GM21526 (cell line): ENCODE measurements at regions not wholly inside any gene's neighbourhood (a gene's known extent, or its start where the extent isn't known, plus 50 kb on each side); places are given as distances from the start of the nearest gene placed in this dataset.

Experiments
- ATAC-seq: cut with Tn5 transposase; IDR thresholded peaks from one replicate; pipeline ENCODE4 v1.9.1; 2021; ENCODE audit warnings: moderate library complexity; ENCODE audit not compliant: unreplicated experiment, low FRiP score

DNA sequence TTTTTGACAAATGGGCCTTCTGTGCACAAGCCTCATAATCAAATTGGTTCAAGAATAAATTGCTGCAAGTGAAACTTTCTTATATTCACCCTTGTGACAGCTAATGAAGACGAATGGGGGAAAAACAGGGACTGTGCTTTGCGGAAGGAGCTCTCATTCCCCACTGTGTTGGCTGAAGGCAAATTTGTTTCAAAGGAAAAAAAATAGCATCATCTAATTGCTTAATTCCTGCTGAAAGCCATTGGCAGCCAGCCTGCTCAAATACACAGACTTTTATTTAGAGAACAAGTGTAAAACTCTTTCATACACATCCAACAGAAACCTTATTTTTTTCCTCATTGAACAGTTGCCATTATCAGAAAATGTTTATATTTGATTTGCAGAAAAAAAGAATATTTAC lies 172.3 kb downstream of the ARL6IP6 start:
- ATAC-seq, result no peak

- ATAC-seq, result no peak
These were observed 165.6 kb downstream of the ARL6IP6 start for GRCh38 chr2:152883951-152884487.

DNA sequence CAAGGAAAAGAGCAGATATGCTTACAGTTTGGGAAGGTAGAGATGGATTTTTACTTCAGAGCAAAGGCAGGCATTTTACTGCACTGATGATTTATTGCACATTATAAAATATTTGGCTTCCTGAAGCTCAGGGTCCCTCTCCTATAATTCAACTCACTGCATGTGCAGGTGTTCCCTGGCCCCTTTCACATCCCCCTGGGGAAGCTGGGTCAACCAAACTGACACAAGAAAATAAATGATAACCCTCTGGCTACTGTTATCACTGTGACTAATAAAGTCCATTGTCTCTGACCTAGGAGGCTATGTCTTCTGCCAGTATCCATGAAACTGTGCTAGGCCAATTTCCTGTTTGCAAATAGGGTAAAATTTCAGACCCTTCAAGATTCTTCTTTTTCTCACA lies 163.1 kb downstream of the ARL6IP6 start:
- no peak for ATAC-seq

DNA sequence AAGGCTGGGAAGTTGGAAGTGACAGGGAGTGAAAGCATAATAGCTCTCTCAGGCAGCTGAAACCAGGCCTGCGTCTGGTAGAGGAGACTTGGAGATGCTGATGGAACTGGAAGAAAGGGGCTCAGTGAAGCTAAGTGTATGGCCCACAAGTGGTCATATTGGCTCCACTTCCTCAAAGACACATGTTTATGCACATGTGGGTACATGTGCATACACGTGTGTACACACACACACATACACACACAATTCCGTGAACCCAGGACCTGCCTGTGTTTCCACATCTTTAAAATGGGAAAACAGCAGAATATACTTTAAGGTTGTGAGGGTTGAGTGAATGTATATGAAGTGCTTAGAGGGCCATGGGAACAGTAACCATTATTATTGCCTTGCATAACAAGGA lies 160.9 kb downstream of the ARL6IP6 start:
- no peak for ATAC-seq

- ATAC-seq, result no peak
These were observed 157.6 kb downstream of the ARL6IP6 start for GRCh38 chr2:152875701-152876695.

DNA sequence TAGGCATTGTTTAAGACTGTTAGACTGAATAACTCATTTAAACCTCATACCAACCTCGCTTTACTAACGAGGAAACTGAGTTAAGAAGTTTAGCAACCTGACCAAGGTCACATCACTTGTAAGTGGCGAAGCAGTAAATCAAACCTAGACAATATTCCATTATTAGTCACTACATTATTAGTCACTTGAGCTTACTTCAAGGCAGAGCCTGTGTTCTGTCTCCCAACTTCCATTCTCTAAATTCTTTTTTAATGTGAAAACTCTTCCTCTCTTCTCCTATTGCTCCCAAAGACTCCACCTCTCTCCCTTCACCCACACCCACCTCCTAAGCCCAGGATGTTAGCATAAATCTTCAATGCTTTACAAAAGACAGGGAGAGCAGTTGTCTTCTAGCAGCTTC lies 156.5 kb downstream of the ARL6IP6 start:
- no peak for ATAC-seq

DNA sequence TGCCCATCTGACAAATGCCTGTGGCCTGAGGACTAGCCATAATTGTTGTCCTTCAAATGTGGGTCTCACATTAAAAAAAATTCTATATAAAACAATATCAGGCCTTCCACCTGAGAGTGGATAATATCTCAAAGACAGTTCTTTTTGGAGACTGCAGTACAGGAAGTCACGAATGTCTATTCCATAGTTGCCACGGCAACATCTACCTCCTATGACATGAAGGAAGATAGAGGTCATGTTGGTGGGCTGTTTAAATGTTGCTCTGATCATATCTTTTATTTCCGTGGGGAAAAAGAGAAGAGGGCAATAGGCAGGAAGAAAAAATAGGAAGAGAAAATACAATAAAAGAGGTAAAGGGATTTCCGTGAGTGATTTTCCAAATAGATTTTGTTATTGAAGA lies 151.8 kb downstream of the ARL6IP6 start:
- no peak for ATAC-seq

DNA sequence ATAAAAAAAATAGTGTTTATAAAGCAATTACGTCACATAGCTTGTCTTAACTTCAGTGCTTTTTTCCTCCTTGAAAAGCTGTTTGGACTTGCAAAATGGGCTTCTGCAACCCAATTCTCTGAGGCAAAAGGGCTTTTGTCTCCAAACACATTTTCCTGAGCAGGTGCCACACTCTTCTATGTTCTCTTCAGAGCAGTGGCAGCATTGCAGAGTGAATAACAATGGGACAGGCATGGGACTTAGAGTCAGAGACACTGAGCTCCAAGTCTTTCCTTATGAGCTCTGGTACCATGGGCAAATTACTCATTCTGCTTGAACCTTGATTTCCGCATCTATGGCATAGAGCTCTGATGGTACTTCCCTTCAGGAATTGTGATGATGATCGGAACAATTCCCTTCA lies 149.0 kb downstream of the ARL6IP6 start:
- no peak for ATAC-seq

DNA sequence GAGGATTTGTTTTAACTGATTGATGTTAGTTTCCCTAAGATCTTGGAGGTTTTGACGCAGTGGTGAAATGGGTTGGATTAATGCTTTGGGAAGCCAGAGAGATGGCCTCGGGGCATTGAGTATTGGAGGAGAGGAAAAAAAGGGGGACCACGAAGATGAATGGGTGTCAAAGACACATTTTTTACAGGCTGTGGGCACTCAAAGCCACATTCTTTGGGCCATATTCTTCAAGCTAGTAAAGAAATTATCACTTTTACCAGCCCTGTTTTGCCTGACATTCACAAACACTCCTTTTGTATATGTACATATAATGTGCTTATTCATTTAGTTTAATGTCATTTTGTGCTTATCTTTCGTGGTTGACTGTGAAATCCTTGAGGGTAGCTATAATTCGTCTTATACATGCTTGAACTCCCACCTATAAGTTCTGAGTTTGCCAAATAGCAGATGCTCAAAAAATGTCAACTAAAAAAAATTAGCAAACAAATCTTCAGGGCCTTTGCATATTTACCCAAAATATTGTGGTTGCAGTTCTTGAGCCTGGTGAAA lies 146.3 kb downstream of the ARL6IP6 start:
- ATAC-seq, result no peak

DNA sequence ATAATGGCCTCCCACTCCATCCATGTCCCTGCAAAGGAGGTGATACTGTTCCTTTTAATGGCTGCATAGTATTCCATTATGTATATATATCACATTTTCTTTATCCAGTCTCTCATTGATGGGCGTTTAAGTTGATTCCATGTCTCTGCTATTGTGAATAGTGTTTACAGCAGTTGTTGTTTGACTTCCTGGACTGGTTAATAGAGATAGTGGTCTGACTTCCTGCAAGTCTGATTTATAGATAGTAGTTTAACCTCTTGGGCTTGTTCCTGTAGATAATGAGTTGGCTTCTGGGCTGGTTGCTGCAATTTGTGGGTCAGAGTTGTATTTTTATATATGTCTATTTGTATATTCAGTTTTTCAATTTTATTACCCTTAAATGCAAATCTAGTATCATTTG lies 145.4 kb downstream of the ARL6IP6 start:
- no peak for ATAC-seq

- peak; percentile 81 for ATAC-seq
These were observed 143.0 kb downstream of the ARL6IP6 start for GRCh38 chr2:152861349-152861942.

DNA sequence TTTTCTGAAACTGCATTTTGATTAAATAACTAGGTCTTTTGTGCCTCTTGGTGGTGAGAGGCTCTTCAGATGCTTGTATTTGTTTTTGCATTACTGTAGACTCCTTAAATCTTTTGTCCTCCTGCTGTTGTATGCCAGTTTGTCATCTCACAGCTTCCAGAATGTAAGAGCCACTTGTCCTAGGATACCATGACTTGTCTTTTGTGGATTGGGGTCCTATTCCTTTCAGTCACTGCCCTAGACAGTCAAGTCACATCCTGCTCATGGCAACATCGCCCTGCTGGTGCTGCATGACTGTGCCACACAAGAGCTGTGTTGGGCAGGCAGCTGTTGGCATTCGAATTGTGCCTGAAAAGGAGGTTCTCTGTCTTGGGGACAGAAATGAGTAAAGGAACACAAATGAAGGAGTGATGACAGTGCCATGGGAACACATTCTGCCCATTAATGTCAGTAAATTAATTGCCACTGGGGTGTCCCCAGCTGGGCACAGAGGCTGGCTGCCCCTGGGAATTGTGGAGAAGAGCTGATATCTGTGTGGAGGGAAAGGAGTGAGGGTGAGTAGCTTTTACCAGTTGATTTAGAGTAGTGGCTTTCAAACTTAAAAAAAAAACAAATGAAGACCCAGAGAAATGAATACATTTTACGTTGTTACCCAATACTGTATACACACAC lies 140.3 kb downstream of the ARL6IP6 start:
- ATAC-seq, result no peak

DNA sequence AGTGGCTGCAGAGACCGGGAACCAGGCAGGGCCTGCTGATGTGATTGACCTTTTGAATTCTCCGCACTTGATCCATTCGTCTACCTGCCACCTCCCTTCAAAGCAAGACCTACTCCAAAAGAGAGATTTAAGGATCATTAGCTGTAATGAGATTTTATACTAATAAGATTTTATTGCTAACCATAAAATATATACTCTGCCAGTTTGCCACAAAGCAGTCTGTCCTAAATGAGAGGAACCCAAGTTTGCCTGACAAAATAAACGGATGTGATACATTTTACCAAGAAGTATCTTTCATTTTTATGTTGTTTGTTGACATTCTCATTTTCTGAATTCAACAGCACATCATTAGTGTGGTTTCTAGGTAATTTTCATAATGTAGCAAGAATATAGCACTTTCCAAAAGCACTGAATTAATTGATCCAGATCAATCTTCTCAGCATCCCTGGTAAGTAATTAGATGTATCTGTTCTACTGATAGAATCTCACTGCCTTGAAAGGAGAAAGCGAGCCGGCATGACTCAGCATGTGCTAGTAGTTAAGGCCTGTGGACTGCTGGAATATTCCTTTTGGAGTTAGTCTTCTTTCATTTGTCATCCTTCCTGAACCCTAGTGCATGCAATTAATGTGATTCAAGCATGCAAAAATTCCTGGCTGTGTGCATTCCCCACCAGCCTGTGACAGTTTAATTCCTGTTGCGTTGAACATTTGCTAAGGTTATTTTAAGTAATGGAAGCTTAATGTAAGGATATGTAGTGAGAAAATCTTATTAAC lies 128.5 kb downstream of the ARL6IP6 start:
- no peak for ATAC-seq

DNA sequence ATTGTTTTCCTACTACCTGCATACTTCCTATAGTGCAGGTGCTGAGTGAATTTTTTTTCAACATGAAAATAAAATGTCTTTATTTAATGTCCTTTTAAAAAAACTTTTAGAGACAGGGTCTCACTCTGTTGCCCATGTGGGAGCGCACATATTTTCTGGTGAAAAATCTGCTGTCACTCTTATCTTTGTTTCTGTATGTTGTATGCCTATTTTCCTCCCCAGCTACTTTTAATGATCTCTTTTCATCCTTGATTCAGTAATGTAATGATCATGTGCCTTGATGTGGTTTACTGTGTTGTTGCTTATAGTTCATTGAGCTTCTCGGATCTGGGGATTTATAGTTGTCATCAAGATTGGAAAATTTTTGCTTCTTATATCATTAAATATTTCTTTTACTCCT lies 117.3 kb downstream of the ARL6IP6 start:
- ATAC-seq, result no peak

GRCh38 chr2:152827944-152828343 lies 109.5 kb downstream of the ARL6IP6 start:
- ATAC-seq, result no peak

DNA sequence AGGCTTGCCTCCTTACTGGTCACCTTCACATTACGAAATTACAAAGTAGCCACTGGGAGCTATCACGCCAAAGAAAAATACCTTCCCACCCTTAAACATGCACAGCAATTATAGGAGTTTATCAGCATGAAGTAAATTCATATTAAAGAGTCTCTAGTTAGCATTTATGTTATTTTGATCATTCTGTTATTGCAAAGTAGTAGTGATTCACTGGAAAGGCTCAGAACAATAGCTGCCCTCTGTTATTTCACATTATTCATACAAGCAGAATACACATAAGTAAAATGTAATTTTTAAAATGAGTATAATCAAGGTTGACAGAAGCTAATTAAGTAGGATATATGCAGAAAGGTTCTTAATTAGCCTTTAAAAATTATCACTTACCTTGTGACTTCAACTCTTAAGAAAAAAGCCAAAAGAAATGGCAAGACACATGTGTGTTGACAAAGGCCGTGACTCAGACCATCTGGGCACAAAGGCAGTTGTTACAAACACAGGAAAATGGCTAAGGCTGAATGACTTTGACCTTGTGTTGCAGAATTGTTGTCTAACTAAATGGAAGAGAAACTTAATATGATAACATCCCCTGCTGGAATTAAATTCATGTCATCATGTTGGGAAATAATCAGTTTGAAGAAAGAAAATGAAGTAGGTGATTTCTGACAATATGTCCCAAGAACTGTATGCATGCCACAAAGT lies 108.3 kb downstream of the ARL6IP6 start:
- no peak for ATAC-seq

GRCh38 chr2:152825834-152826233 lies 107.4 kb downstream of the ARL6IP6 start:
- no peak for ATAC-seq

- no peak for ATAC-seq
These were observed 105.5 kb downstream of the ARL6IP6 start for GRCh38 chr2:152823905-152824304.

- no peak for ATAC-seq
These were observed 104.3 kb downstream of the ARL6IP6 start for GRCh38 chr2:152822676-152823075.
